WTC11 (cell line): ENCODE measurements at regions not wholly inside any gene's neighbourhood (a gene's known extent, or its start where the extent isn't known, plus 50 kb on each side); places are given as distances from the start of the nearest gene placed in this dataset.

Source experiments
- ATAC-seq: fragments of 200-7000 bp; cut with Tn5 transposase; 2 replicates; pipeline ENCODE4 v1.10.0; 2021; ENCODE audit warnings: mild to moderate bottlenecking, moderate library complexity
- CTCF ChIA-PET: fragments of 300-600 bp; sonication (Branson Sonifier 250); formaldehyde crosslinking; loops from one replicate; lab custom pipeline; 2021; ENCODE audit warnings: antibody characterized with exemption; lab: Charles Lee
- POLR2A ChIA-PET: fragments of 350-600 bp; sonication (Branson Sonifier 250); formaldehyde crosslinking; loops from one replicate; lab custom pipeline; 2021; ENCODE audit warnings: antibody characterized with exemption; lab: Charles Lee
- DNase-seq: peaks from one replicate; pipeline ENCODE4 v3.0.0; 2021; ENCODE audit warnings: low spot score
- H3K27ac Mint-ChIP-seq: 2 replicates; pipeline ENCODE4 v1.8.0; 2021; ENCODE audit warnings: mixed read lengths
- H3K27me3 Mint-ChIP-seq: 2 replicates; pipeline ENCODE4 v1.8.0; 2021; ENCODE audit warnings: low read depth, mild to moderate bottlenecking, moderate library complexity, mixed read lengths
- H3K36me3 Mint-ChIP-seq: 2 replicates; pipeline ENCODE4 v1.8.0; 2021; ENCODE audit warnings: mixed read lengths
- H3K4me1 Mint-ChIP-seq: 2 replicates; pipeline ENCODE4 v1.8.0; 2022; ENCODE audit warnings: mixed read lengths
- H3K4me3 Mint-ChIP-seq: 2 replicates; pipeline ENCODE4 v1.8.0; 2021; ENCODE audit warnings: mild to moderate bottlenecking, moderate library complexity, mixed read lengths
- H3K9me3 Mint-ChIP-seq: 2 replicates; pipeline ENCODE4 v1.8.0; 2021; ENCODE audit warnings: mixed read lengths
- ARID4B ChIP-seq: sonication (generic); formaldehyde crosslinking; IDR thresholded peaks from 2 replicates; pipeline ENCODE4 v1.8.0; 2023; ENCODE audit warnings: missing genetic modification reagents, mild to moderate bottlenecking, borderline replicate concordance
- ATF6 ChIP-seq: sonication (generic); formaldehyde crosslinking; IDR thresholded peaks from 2 replicates; pipeline ENCODE4 v1.8.1; 2023; ENCODE audit warnings: mild to moderate bottlenecking, missing genetic modification reagents
- CREB1 ChIP-seq: sonication (generic); formaldehyde crosslinking; IDR thresholded peaks from 2 replicates; pipeline ENCODE4 v1.8.0; 2023; ENCODE audit warnings: mild to moderate bottlenecking, missing genetic modification reagents
- FOXP4 ChIP-seq: sonication (generic); formaldehyde crosslinking; IDR thresholded peaks from 2 replicates; pipeline ENCODE4 v1.8.0; 2022; ENCODE audit warnings: mild to moderate bottlenecking, missing genetic modification reagents
- JUN ChIP-seq: sonication (generic); formaldehyde crosslinking; IDR thresholded peaks from 2 replicates; pipeline ENCODE4 v1.8.0; 2023; ENCODE audit warnings: mild to moderate bottlenecking, missing genetic modification reagents
- MLX ChIP-seq: sonication (generic); formaldehyde crosslinking; IDR thresholded peaks from 2 replicates; pipeline ENCODE4 v1.8.1; 2023; ENCODE audit warnings: mild to moderate bottlenecking, missing genetic modification reagents, moderate library complexity
- NFYB ChIP-seq: sonication (generic); formaldehyde crosslinking; conservative IDR thresholded peaks from 2 replicates; pipeline ENCODE4 v1.8.0; 2022; ENCODE audit warnings: low read depth, missing genetic modification reagents
- OVOL2 ChIP-seq: fragments of 250-450 bp; sonication (Bioruptor Pico); IDR thresholded peaks from 2 replicates; pipeline ENCODE4 v1.9.0; 2021; ENCODE audit warnings: mild to moderate bottlenecking, borderline replicate concordance
- RELA ChIP-seq: sonication (generic); formaldehyde crosslinking; IDR thresholded peaks from 2 replicates; pipeline ENCODE4 v1.8.1; 2022; ENCODE audit warnings: missing genetic modification reagents, mild to moderate bottlenecking, borderline replicate concordance
- TCF7 ChIP-seq: sonication (generic); formaldehyde crosslinking; IDR thresholded peaks from 2 replicates; pipeline ENCODE4 v1.8.0; 2022; ENCODE audit warnings: mild to moderate bottlenecking, low read depth, missing genetic modification reagents, moderate library complexity
- TEAD1 ChIP-seq: sonication (generic); formaldehyde crosslinking; IDR thresholded peaks from 2 replicates; pipeline ENCODE4 v1.8.0; 2022; ENCODE audit warnings: mild to moderate bottlenecking, missing genetic modification reagents
- ZNF263 ChIP-seq: sonication (generic); formaldehyde crosslinking; IDR thresholded peaks from 2 replicates; pipeline ENCODE4 v1.8.1; 2022; ENCODE audit warnings: low read depth, mild to moderate bottlenecking, moderate library complexity, missing genetic modification reagents
- TF ChIP-seq, protein P1 (sequence below): sonication (generic); formaldehyde crosslinking; conservative IDR thresholded peaks from 2 replicates; pipeline ENCODE4 v1.8.1; 2023; ENCODE audit warnings: mild to moderate bottlenecking, low read depth, missing genetic modification reagents, moderate library complexity

- TF ChIP-seq RELA (CRISPR knock-in tag) (no peak), JUN (no peak), ARID4B (CRISPR knock-in tag) (no peak)
- TF ChIP-seq, protein P1, sequence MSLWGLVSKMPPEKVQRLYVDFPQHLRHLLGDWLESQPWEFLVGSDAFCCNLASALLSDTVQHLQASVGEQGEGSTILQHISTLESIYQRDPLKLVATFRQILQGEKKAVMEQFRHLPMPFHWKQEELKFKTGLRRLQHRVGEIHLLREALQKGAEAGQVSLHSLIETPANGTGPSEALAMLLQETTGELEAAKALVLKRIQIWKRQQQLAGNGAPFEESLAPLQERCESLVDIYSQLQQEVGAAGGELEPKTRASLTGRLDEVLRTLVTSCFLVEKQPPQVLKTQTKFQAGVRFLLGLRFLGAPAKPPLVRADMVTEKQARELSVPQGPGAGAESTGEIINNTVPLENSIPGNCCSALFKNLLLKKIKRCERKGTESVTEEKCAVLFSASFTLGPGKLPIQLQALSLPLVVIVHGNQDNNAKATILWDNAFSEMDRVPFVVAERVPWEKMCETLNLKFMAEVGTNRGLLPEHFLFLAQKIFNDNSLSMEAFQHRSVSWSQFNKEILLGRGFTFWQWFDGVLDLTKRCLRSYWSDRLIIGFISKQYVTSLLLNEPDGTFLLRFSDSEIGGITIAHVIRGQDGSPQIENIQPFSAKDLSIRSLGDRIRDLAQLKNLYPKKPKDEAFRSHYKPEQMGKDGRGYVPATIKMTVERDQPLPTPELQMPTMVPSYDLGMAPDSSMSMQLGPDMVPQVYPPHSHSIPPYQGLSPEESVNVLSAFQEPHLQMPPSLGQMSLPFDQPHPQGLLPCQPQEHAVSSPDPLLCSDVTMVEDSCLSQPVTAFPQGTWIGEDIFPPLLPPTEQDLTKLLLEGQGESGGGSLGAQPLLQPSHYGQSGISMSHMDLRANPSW: no peak
These were observed 895.1 kb downstream of the CDH9 start (continued) for GRCh38 chr5:26143259-26143658.

DNA sequence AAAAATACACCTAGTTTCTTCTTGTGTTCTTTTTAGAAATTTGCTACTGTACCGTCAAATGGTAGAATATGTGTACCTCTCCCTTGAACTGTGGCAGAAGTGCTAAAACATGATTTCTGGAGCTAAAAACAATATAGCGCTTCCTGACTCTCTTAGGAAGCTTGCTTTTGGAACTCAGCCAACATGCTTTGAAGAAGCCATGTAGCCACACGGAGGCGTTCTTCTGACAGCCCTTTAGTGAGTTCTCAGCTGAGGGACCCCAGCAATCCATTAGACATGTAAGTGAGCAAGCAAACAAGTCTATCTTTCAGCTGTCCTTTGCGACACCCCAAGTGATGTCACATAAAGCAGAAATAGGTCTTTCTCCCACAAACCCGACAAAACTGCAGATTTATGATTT, 917.0 kb downstream of the CDH9 start:
- no peak overlapping the region for H3K27ac Mint-ChIP-seq
- peak; percentile 57 for ATAC-seq
- H3K4me1 Mint-ChIP-seq: no peaks in the 10 kb centered on the region
- H3K27me3 Mint-ChIP-seq: no peaks in the 10 kb centered on the region
- TF ChIP-seq TCF7 (CRISPR knock-in tag) (no peak), ZNF263 (CRISPR knock-in tag) (no peak), OVOL2 (CRISPR knock-in tag) (no peak), ATF6 (CRISPR knock-in tag) (no peak), NFYB (CRISPR knock-in tag) (no peak), CREB1 (no peak), FOXP4 (no peak), TEAD1 (CRISPR knock-in tag) (no peak), JUN (no peak), MLX (CRISPR knock-in tag) (no peak)
- TF ChIP-seq, all 79 proteins: peak for 0
- H3K9me3 Mint-ChIP-seq: no peaks in the 10 kb centered on the region
- no peak overlapping the region for H3K4me3 Mint-ChIP-seq
- peak; percentile 14 for DNase-seq
- ChIA-PET CTCF (interaction anchor here (1.1 to 1.5 kb wide), 3 partner anchors 208 to 580 kb away, joined by 3 read pairs; no protein-coding TSS in a partner anchor), POLR2A (no interaction called here)
- H3K36me3 Mint-ChIP-seq: no peaks in the 10 kb centered on the region
